ENCODE measurements at regions not wholly inside any gene's neighbourhood (a gene's known extent, or its start where the extent isn't known, plus 50 kb on each side); places are given as distances from the start of the nearest gene placed in this dataset.

DNA sequence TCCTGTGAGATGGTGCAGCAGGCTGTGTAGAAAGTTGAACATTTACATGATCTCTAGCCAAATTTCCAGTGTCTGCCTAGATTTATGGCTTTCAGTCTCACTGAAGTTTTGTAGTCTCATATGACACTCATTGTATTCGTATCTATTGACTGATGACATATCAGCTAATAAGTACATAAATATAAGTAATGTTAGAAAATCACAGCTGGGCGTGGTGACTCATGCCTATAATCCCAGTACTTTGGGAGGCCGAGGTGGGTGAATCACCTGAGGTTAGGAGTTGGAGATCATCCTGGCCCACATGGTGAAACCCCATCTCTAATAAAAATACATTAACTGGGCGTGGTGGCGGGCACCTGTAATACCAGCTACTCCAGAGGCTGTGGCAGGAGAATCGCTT is 54.7 kb upstream of the HTR2A start:
- no peak for DNase-seq

DNA sequence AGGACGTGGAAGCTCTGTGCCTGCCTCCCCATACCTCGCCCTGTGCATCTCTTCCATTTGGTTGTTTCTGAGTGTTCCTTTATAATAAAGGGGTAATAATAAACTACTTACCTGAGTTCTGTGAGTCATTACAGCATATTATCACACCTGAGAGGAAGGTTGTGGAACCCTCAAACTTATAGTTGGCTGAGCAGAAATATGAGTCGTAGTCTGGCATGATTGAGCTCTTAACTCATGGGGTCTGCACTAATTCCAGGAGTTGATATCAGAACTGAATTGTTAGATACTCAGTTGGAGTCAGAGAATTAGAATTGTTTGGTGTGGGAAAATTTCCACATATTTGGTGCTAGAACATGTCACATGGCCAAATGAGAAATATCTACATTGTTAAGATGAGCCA is 52.4 kb upstream of the HTR2A start:
- DNase-seq = no peak

DNA sequence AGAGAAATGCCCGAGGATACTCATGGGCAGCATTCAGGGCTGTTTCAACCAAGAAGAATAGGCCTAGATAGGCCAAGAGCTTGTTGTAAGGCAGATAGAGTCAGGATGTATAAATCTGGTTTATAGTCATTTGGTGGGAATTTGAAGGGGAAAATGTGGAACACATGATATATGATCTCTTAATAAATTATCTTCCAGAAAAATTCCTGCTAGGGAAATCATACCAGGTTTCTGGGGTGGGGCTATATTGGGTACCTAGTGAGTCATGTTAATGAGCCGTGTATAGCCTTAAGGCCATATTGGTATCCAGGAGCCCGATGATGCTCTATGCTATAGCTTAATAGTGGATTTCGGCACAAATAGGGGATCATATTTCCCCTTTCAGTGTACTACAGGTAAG is 51.5 kb upstream of the HTR2A start:
- no peak for DNase-seq

DNA sequence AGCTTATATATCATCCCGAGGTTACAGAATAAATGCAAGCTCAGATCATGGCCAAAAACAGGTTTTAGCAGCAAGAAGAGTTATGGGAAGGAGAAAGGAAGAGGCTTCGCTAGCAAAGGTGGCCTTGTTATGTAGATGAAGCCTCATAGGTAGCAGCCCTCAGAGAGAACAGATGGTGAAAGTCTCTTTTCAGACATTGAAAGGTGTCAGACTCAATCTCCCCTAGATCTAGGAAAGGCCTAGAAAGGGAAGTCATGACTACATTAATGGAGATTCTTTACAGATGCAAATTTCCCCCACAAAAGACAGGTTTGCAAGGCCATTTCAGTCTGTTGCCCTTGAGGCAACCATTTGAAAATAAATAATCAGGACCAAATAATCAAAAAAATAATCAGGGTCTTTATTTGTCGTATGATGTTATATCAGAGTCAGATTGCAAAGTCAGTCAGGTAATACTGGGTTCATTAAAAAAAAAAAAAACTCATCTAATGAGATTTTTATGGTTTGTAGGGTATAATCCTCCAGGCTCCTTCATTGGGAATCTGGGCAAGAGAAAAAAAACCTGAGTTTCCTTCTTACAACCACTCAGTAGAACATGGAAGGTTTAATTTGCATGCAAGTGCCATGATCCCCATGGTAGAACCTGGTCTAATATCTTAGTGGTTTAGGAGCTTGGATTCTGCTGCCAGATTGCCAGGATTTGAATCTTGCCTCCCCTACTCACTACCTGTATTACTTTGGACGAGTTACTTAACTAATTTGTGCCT is 50.8 kb upstream of the HTR2A start:
- DNase-seq = no peak

Data from SW 1271 (cell line).